GM06990 (cell line): ENCODE measurements at regions not wholly inside any gene's neighbourhood (a gene's known extent, or its start where the extent isn't known, plus 50 kb on each side); places are given as distances from the start of the nearest gene placed in this dataset.
"Not testable (repeated sequence)": the region's sequence is repeated elsewhere in the genome, so short reads cannot be mapped to it uniquely, and the experiment has no call there.

Experiments
- DNase-seq: peaks from one replicate; pipeline ENCODE4 v3.0.0-alpha.2; 2011; ENCODE audit not compliant: insufficient read length; ENCODE audit errors: extremely low read depth
- H3K27me3 ChIP-seq: replicated peaks from 2 replicates; pipeline ENCODE4 v1.6.0; 2011; ENCODE audit warnings: low read length; ENCODE audit not compliant: control insufficient read depth, insufficient read depth
- H3K36me3 ChIP-seq: 2 replicates; pipeline ENCODE4 v1.5.1; 2011; ENCODE audit warnings: low read length; ENCODE audit not compliant: control insufficient read depth, insufficient read depth
- H3K4me3 ChIP-seq: replicated peaks from 2 replicates; pipeline ENCODE4 v1.5.1; 2011; ENCODE audit warnings: low read depth, mild to moderate bottlenecking, control low read depth, low read length
- TF ChIP-seq, protein P1 (sequence below): IDR thresholded peaks from 2 replicates; pipeline ENCODE4 v1.5.1; 2011; ENCODE audit warnings: low read length, control low read depth, mild to moderate bottlenecking, inconsistent platforms; ENCODE audit not compliant: insufficient read depth, poor library complexity, severe bottlenecking

- DNase-seq: no peak
- TF ChIP-seq, protein P1, sequence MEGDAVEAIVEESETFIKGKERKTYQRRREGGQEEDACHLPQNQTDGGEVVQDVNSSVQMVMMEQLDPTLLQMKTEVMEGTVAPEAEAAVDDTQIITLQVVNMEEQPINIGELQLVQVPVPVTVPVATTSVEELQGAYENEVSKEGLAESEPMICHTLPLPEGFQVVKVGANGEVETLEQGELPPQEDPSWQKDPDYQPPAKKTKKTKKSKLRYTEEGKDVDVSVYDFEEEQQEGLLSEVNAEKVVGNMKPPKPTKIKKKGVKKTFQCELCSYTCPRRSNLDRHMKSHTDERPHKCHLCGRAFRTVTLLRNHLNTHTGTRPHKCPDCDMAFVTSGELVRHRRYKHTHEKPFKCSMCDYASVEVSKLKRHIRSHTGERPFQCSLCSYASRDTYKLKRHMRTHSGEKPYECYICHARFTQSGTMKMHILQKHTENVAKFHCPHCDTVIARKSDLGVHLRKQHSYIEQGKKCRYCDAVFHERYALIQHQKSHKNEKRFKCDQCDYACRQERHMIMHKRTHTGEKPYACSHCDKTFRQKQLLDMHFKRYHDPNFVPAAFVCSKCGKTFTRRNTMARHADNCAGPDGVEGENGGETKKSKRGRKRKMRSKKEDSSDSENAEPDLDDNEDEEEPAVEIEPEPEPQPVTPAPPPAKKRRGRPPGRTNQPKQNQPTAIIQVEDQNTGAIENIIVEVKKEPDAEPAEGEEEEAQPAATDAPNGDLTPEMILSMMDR: no peak
- H3K27me3 ChIP-seq: no peaks in the 10 kb centered on the region
- H3K4me3 ChIP-seq: no peak overlapping the region
- H3K36me3 ChIP-seq: no peaks in the 10 kb centered on the region
These were observed 374.9 kb downstream of the TLE1 start for GRCh38 chr9:81314490-81314889.

DNA sequence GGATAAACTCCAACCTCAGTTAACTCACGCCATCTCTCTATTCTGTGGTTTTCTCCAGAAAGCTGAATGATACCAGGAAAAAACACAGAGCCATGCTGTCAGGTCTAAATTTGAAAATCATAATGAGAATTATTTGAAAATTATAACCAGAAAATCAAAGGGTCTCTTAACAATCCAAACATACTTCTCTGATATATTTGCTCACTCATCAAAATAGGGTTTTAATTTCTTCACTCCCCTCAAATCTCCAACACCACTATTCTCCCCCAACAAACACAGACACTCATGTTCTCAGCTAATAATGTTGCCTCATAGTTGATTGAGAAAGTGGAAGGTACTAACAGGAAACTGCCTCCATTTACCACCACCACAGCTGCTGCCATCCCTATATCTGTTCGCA, 375.5 kb downstream of the TLE1 start:
- Histone ChIP-seq H3K27me3 (no peaks in the 10 kb centered on the region), H3K4me3 (no peak overlapping the region), H3K36me3 (no peaks in the 10 kb centered on the region)
- DNase-seq: no peak
- TF ChIP-seq, protein P1: no peak

- H3K4me3 ChIP-seq: no peak overlapping the region
- H3K36me3 ChIP-seq: no peaks in the 10 kb centered on the region
- no peaks in the 10 kb centered on the region for H3K27me3 ChIP-seq
- no peak for DNase-seq
- TF ChIP-seq, protein P1: no peak
These were observed 377.0 kb downstream of the TLE1 start for GRCh38 chr9:81312346-81312745.

DNA sequence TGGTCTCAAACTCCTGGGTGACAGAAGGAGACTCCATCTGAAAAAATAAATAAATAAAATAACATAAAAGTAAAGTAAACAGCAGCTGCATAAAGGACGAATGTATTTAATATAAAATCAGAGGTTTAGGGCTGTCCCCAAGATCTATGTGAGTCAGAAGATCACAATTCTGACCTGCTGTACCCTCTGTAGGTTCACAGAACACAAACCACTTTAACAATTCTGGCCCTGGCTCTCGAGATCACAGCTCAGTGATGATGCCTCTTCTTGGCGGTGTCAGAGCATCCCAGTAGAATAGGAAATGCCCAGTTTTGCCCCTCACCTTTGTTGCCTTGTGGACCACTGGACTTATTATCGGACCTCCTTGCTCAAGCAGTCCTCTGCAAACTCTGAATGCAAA, 380.9 kb downstream of the TLE1 start:
- H3K4me3 ChIP-seq: no peak overlapping the region
- H3K27me3 ChIP-seq: no peaks in the 10 kb centered on the region
- H3K36me3 ChIP-seq: no peaks in the 10 kb centered on the region
- DNase-seq: no peak
- TF ChIP-seq, protein P1: no peak

DNA sequence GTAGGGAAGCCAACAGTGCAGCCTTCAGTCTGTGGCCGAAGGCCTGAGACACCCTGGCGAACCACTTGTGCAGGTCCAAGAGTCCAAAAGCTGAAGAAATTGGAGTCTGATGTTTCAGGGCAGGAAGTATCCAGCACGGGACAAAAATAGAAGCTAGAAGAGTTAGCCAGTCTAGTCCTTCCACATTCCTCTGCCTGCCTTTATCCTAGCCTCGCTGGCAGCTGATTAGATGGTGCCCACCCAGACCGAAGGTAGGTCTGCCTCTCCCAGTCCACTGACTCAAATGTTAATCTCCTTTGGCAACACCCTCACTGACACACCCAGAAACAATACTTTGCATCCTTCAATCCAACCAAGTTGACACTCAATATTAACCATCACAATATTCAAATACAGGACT, 381.6 kb downstream of the TLE1 start:
- H3K4me3 ChIP-seq, DNase-seq, H3K36me3 ChIP-seq, H3K27me3 ChIP-seq: not testable (repeated sequence)

DNA sequence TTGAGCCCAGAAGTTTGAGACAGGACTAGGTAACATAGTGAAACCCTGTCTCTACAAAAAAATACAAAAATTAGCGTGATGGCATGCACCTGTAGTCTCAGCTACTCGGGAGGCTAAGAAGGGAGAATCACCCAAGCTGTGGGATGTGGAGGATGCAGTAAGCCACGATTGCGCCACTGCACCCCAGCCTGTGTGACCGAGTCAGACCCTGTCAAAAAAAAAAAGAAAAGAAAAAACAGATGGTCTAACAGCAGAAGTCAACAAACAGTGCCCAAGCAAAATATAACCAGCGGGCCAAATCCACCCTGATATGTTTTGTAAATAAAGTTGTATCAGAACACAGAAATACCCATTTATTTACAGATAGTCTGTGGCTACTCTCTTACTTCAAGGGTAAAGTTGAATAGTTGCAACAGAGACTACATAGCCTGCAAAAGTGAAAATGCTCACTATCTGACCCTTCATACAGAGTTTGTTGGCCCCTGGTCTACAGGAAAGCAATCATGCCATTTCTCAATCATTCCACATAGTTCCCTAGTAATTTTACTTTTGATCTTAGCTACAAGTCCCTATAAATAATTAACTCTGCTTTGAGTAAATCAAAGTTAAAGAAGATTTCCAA, 383.7 kb downstream of the TLE1 start:
- Histone ChIP-seq H3K36me3 (no peaks in the 10 kb centered on the region), H3K4me3 (no peak overlapping the region), H3K27me3 (no peaks in the 10 kb centered on the region)
- TF ChIP-seq, protein P1: no peak
- DNase-seq: no peak
